GM21528 (cell line): ENCODE measurements at regions not wholly inside any gene's neighbourhood (a gene's known extent, or its start where the extent isn't known, plus 50 kb on each side); places are given as distances from the start of the nearest gene placed in this dataset.
"Not testable (repeated sequence)": the region's sequence is repeated elsewhere in the genome, so short reads cannot be mapped to it uniquely, and the experiment has no call there.

ENCODE experiments used
- ATAC-seq: cut with Tn5 transposase; IDR thresholded peaks from one replicate; pipeline ENCODE4 v1.9.1; 2021; ENCODE audit warnings: mild to moderate bottlenecking, moderate library complexity; ENCODE audit not compliant: unreplicated experiment, low FRiP score

GRCh38 chr3:159032311-159032710 lies 230.5 kb downstream of the MFSD1 start:
- ATAC-seq, result no peak

DNA sequence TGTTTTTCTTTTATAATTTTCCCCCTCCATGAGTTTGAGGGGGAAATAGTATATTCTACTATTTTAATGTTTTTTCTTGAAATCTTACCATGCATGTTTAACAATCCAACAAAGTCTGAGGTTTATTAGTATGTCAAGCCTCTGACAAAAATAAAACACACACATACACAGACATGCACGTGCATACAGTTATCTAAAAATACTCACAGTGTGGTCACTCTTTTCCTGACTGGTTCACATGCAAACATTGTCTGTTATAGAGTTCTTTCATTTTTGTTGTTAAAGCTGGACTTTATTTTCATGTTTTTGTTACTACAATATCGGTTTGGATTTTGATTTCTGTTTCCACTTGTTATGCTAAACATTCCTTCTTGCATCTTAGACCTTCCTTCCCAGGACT lies 236.6 kb downstream of the MFSD1 start:
- ATAC-seq, result no peak

GRCh38 chr3:159039286-159039685 lies 237.4 kb downstream of the MFSD1 start:
- no peak for ATAC-seq

DNA sequence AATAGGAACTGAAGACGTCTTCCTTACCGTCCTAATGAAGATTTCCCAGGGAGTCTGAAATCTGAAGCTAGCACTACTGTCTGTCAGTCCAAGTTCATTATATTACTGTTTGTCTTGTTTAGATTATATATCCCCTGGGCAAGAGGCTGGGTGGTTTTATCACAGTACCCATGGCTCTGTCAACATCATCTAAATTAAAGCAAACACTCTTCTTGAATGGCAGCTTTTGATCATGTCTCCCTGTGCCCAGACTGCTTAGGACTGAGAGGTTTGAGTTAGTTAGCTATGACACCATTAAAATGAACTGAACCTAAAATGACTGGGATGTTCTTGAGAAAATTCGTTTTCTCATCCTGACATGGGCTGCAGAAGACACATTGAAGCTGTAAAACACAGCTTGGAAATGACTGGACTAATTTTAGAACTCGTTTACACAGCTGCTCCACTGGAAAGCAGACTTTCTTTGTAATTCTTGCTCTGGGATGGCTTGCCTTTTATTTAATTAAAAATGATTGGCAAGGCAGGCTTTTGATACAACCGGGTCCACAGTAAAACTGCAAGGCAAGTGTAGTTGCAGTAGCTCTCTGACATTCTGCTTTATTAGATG lies 243.5 kb downstream of the MFSD1 start:
- no peak for ATAC-seq

DNA sequence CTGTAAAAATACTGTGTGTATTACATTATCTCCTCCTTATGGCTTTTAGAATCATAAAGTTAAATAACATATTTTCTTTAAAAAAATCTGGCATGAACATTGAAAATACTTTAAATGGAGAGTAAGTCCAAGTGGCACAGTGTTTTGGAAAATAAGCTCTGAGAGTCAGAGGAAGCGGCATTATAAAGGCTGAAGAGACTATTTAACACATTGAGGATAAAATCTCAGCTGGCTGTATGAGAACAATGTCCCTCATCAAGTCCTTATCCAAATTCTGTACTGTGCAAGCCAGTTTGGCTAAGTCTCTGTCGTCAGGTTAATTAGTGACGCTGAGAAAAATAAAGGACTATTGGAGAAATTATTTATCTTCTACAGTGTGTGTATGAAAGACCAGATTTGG lies 245.5 kb downstream of the MFSD1 start:
- ATAC-seq, result no peak

- not testable (repeated sequence) for ATAC-seq
Measured at GRCh38 chr3:159052494-159052893, 250.6 kb downstream of the MFSD1 start.

- ATAC-seq, result no peak
Measured at GRCh38 chr3:159057621-159058020, 255.8 kb downstream of the MFSD1 start.

GRCh38 chr3:159058859-159059258 lies 257.0 kb downstream of the MFSD1 start:
- ATAC-seq, result no peak

GRCh38 chr3:159059395-159059794 lies 257.5 kb downstream of the MFSD1 start:
- no peak for ATAC-seq

- ATAC-seq, result no peak
Measured at GRCh38 chr3:159062734-159063410, 261.0 kb downstream of the MFSD1 start.

DNA sequence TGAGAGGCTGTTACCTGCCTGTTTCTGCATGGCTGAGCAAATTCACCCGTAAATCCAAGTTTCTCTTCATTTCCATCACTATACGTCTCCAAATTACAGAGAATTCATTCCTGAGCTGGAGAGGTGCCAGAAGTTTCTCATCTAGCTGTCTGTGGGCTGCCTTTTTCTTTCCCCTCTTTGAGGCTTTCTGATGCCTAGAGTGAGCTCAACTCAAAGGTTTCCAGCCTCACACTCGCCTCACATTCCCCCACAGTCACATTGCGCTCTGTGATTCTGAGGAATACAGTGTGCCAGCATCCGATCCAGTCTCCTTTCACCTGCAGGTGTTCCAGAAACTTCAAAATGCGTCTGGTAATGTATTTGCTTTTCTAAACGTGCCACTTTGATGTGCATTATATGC lies 267.2 kb downstream of the MFSD1 start, which contains the start of gene IQCJ:
Gene IQCJ, plus strand, starts transcription at position 229 of the 400 bp plus-strand sequence.
- no peak for ATAC-seq

DNA sequence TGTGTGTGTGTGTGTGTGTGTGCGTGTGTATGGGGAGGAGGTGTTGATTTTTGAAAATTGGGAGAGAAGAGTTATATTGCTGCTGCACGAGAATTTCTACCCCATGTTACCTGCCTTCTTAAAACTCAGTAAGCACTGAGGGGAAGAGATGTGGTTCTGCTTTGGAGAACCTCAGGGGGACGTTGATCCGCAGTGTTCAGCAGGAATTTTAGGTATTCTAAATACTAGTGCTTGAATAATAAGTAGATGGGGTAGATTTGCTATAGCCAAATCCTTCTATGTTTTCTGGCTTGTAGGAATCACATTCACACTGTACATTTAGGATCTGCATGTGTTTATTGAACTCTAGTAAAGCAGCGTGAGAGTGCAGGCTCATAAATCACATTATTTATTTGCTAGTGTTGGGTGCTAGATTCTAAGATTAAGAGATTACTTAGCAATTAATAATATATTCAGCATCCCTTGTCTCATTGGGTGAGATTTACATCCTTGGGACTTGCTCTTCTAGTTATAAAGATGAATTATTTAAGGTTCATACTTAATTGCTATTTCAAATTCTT lies 268.1 kb downstream of the MFSD1 start:
- no peak for ATAC-seq

GRCh38 chr3:159074756-159075701 lies 273.2 kb downstream of the MFSD1 start:
- ATAC-seq, result no peak

DNA sequence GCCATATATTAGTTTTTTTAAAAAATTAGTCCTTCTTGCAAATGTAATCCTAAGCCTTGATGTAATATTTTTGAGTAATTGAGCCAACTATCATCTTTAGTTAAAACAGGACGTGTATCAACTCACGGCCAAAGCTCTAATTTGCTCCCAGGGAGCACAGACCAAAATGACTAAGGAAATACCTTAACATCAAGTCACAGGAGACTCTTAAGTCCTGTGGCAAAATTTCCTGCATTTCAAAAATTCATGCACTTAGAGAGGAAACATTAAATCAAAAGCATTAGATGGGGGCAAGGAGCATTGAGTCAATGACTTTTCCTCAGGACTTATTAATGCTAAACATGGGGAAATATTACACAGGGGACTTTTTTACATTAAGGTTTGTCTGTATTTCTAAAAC lies 276.0 kb downstream of the MFSD1 start:
- ATAC-seq, result no peak

DNA sequence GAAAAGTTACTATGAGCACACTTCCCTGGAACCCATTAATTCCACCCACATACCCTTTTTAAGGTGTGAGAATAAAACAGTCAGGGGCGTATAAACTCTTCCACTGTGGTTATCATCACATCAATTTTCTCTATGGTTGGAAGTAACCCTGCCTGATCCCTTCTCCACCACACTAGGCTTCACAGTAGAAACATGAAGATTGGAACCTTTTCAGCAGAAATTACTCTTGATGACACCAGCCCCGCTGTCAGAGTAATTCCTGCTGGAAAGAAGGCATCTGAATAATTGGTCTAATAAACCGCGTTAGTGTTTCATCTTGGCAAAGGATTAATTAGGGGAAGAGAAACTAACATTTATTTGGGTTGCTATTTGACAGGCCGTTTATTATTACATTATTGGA lies 278.4 kb downstream of the MFSD1 start:
- no peak for ATAC-seq

GRCh38 chr3:159080821-159081220 lies 279.0 kb downstream of the MFSD1 start:
- no peak for ATAC-seq

DNA sequence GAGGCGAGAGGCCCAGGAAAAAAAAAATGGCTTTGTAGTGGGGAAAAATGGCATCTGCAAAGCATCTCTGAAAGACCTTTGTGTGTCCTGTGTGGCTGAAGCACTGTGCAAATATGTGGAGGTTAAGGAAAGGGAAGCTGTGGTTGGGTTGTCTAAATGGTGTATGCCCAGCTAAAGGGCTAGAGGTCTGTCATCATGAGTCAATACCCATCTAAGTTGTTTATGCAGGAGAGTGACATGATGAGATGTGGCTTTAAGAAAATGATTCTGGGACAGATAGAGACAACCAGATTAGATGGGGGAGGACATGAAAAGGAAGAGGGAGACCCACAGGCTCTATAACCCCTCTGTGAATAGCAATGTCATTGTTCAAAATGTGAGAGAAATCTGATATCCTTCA lies 280.7 kb downstream of the MFSD1 start:
- ATAC-seq, result no peak

DNA sequence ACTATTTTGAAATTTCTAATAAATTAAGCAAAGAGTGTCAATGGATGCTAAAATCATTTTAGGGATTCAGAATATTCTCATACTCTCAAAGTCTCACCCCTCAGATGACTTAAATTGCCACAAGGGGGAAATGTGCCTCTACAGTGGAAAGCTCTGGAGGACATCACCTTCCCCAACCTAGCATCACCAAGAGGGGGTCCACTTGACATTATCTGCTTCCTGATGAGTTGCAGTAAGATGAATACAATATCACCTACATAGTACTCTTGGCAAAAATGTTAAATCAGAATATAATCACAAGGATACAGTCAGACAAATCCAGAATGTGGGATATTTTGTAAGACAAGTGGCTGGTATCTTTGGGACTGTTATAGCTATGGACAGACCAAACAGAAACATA lies 290.1 kb downstream of the MFSD1 start:
- ATAC-seq, result no peak

DNA sequence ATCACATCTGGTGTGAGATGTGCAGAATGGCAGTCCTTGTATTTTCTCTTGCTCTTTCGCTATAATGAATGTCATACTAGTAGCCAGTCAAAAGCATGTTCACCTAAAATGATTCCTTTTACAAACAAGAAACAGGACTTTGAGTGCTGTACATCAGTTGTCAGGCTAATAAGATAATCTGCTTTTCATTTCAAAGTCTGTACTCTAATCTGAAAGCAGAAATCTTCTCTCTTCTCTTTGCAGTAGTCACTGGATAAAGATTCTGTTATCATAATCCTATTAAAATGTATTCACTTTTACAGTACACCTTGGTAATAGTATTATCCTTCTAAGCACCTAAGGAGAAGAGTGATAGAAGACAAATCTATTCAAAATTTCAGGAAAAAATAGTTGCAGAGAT lies 300.1 kb downstream of the MFSD1 start:
- no peak for ATAC-seq

GRCh38 chr3:159112724-159113123 lies 310.9 kb downstream of the MFSD1 start:
- no peak for ATAC-seq
